Loucy (cell line): ENCODE measurements at regions not wholly inside any gene's neighbourhood (a gene's known extent, or its start where the extent isn't known, plus 50 kb on each side); places are given as distances from the start of the nearest gene placed in this dataset.
A peak's percentile ranks its signal among the peaks of the same experiment; 100 is the strongest.

Experiments used
- H2AFZ ChIP-seq: fragments of 200-600 bp; sonication (generic); 2 replicates; pipeline ENCODE4 v1.6.0; 2016; ENCODE audit warnings: antibody characterized with exemption, mild to moderate bottlenecking, low read length, moderate library complexity
- H3F3A ChIP-seq: fragments of 200-600 bp; 2 replicates; pipeline ENCODE4 v1.6.0; 2016; ENCODE audit warnings: antibody characterized with exemption, low read depth, mild to moderate bottlenecking
- H3K27me3 ChIP-seq: fragments of 200-600 bp; sonication (generic); 2 replicates; pipeline ENCODE4 v1.6.1; 2014; ENCODE audit warnings: low read length, mild to moderate bottlenecking; ENCODE audit not compliant: insufficient read depth, poor library complexity, severe bottlenecking
- H3K36me3 ChIP-seq: fragments of 200-600 bp; sonication (generic); 2 replicates; pipeline ENCODE4 v1.6.1; 2016; ENCODE audit warnings: low read length; ENCODE audit not compliant: insufficient read depth
- H3K4me1 ChIP-seq: fragments of 200-600 bp; sonication (generic); 2 replicates; pipeline ENCODE4 v1.5.1; 2014; ENCODE audit warnings: low read length, mild to moderate bottlenecking; ENCODE audit not compliant: insufficient read depth, poor library complexity, severe bottlenecking
- H3K4me2 ChIP-seq: fragments of 200-600 bp; sonication (generic); 2 replicates; pipeline ENCODE4 v1.6.0; 2014; ENCODE audit warnings: antibody characterized with exemption, low read length, low read depth, mild to moderate bottlenecking; ENCODE audit not compliant: poor library complexity, severe bottlenecking
- H3K4me3 ChIP-seq: fragments of 200-600 bp; sonication (generic); 2 replicates; pipeline ENCODE4 v1.5.1; 2014; ENCODE audit warnings: low read length, mild to moderate bottlenecking, mixed read lengths; ENCODE audit not compliant: poor library complexity, severe bottlenecking
- H3K79me2 ChIP-seq: fragments of 200-600 bp; sonication (generic); 2 replicates; pipeline ENCODE4 v1.6.1; 2014; ENCODE audit warnings: low read length; ENCODE audit not compliant: insufficient read depth
- H3K9ac ChIP-seq: fragments of 200-600 bp; sonication (generic); 2 replicates; pipeline ENCODE4 v1.6.0; 2014; ENCODE audit warnings: mild to moderate bottlenecking, low read depth, low read length, moderate library complexity; ENCODE audit not compliant: poor library complexity, severe bottlenecking
- H3K9me2 ChIP-seq: fragments of 200-600 bp; sonication (generic); replicated peaks from 2 replicates; pipeline ENCODE4 v1.6.1; 2016; ENCODE audit warnings: low read depth, low read length, mixed read lengths
- H3K9me3 ChIP-seq: fragments of 200-600 bp; sonication (generic); 2 replicates; pipeline ENCODE4 v1.6.1; 2014; ENCODE audit warnings: mild to moderate bottlenecking, antibody characterized with exemption, low read length, low read depth; ENCODE audit not compliant: insufficient read depth
- H4K20me1 ChIP-seq: fragments of 200-600 bp; sonication (generic); 2 replicates; pipeline ENCODE4 v1.6.0; 2014; ENCODE audit warnings: antibody characterized with exemption, low read length, mild to moderate bottlenecking; ENCODE audit not compliant: insufficient read depth, poor library complexity, severe bottlenecking
- CTCF ChIP-seq: fragments of 200-600 bp; sonication (generic); conservative IDR thresholded peaks from 2 replicates; pipeline ENCODE4 v1.5.1; 2014; ENCODE audit warnings: mild to moderate bottlenecking, antibody characterized with exemption, low read length
- EZH2phosphoT487 ChIP-seq: fragments of 200-600 bp; IDR thresholded peaks from 2 replicates; pipeline ENCODE4 v1.6.1; 2018; ENCODE audit warnings: antibody characterized with exemption, mild to moderate bottlenecking, moderate library complexity, borderline replicate concordance

GRCh38 chr6:56002336-56002735 lies 126.9 kb upstream of the BMP5 start:
- Histone ChIP-seq H3K9me2 (no peaks in the 10 kb centered on the region), H3K79me2 (no peaks in the 10 kb centered on the region), H3K9ac (no peak overlapping the region), H3F3A (no peaks in the 10 kb centered on the region), H3K4me2 (no peak overlapping the region), H4K20me1 (no peaks in the 10 kb centered on the region), H3K36me3 (no peaks in the 10 kb centered on the region), H3K4me3 (no peak overlapping the region), H3K9me3 (no peaks in the 10 kb centered on the region), H3K27me3 (no peaks in the 10 kb centered on the region), H3K4me1 (peaks cover 4% of the 10 kb centered on the region), H2AFZ (no peak overlapping the region)
- TF ChIP-seq CTCF (no peak), EZH2phosphoT487 (no peak)

- Histone ChIP-seq H3K36me3 (no peaks in the 10 kb centered on the region), H2AFZ (no peak overlapping the region), H4K20me1 (no peaks in the 10 kb centered on the region), H3K79me2 (no peaks in the 10 kb centered on the region), H3F3A (no peaks in the 10 kb centered on the region), H3K9ac (no peak overlapping the region), H3K4me3 (no peak overlapping the region), H3K4me2 (no peak overlapping the region), H3K9me3 (peaks cover 4% of the 10 kb centered on the region; the same call in 1 of the 2 replicates), H3K4me1 (peaks cover 27% of the 10 kb centered on the region), H3K27me3 (no peaks in the 10 kb centered on the region), H3K9me2 (no peaks in the 10 kb centered on the region)
- no peak for TF ChIP-seq EZH2phosphoT487
- no peak for TF ChIP-seq CTCF
These were observed 123.2 kb upstream of the BMP5 start for GRCh38 chr6:55998576-55998975.

- no peak overlapping the region for H2AFZ ChIP-seq
- peak overlapping the region; percentile 41 for H3K4me2 ChIP-seq
These were observed 122.0 kb upstream of the BMP5 start for GRCh38 chr6:55997223-55997874.

More at GRCh38 chr6:55997223-55997874, 122.0 kb upstream of the BMP5 start:
- Histone ChIP-seq H3K27me3 (no peaks in the 10 kb centered on the region), H4K20me1 (no peaks in the 10 kb centered on the region), H3K4me1 (peaks cover 27% of the 10 kb centered on the region), H3K79me2 (no peaks in the 10 kb centered on the region), H3K4me3 (peak overlapping the region; percentile 22), H3K36me3 (no peaks in the 10 kb centered on the region), H3K9ac (peak overlapping the region; percentile 49), H3K9me3 (peaks cover 10% of the 10 kb centered on the region; the same call in 1 of the 2 replicates), H3K9me2 (no peaks in the 10 kb centered on the region), H3F3A (no peaks in the 10 kb centered on the region)
- no peak for TF ChIP-seq EZH2phosphoT487
- peak; percentile 42 for TF ChIP-seq CTCF
